ENCODE measurements at regions not wholly inside any gene's neighbourhood (a gene's known extent, or its start where the extent isn't known, plus 50 kb on each side); places are given as distances from the start of the nearest gene placed in this dataset.
A peak's percentile ranks its signal among the peaks of the same experiment; 100 is the strongest.

DNA sequence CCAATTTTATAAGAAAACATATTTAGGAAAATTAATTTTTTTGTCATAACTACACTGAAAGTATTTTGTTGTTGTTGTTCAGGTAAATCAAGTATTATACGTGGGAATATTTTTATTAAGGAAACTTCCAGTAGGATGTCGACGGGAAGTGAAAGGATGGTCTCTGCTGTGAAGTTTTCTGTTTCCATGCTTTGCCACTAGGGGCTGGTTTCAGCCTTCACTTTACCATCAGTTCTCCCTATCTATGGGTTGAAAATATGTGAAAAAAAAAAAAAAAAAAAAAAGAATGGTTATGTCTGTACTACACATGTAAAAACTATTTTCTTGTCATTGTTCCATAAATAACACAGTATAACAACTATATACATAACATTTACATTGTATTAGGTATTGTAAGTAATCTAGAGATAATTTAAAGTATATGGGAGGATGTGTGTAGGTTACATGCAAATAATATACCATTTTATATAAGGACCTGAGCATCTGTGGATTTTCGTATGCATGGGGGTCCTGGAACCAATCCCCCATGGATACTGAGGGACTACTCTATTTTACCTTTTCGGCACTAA lies 136.7 kb downstream of the SMAD6 start:
- no peak for TF ChIP-seq ZFX (IDR thresholded peaks at IDR 0.05)
- TF ChIP-seq, protein P1, sequence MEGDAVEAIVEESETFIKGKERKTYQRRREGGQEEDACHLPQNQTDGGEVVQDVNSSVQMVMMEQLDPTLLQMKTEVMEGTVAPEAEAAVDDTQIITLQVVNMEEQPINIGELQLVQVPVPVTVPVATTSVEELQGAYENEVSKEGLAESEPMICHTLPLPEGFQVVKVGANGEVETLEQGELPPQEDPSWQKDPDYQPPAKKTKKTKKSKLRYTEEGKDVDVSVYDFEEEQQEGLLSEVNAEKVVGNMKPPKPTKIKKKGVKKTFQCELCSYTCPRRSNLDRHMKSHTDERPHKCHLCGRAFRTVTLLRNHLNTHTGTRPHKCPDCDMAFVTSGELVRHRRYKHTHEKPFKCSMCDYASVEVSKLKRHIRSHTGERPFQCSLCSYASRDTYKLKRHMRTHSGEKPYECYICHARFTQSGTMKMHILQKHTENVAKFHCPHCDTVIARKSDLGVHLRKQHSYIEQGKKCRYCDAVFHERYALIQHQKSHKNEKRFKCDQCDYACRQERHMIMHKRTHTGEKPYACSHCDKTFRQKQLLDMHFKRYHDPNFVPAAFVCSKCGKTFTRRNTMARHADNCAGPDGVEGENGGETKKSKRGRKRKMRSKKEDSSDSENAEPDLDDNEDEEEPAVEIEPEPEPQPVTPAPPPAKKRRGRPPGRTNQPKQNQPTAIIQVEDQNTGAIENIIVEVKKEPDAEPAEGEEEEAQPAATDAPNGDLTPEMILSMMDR (conservative IDR thresholded peaks at IDR 0.05) = peak; percentile 76
- H3K27ac ChIP-seq = no peak overlapping the region

DNA sequence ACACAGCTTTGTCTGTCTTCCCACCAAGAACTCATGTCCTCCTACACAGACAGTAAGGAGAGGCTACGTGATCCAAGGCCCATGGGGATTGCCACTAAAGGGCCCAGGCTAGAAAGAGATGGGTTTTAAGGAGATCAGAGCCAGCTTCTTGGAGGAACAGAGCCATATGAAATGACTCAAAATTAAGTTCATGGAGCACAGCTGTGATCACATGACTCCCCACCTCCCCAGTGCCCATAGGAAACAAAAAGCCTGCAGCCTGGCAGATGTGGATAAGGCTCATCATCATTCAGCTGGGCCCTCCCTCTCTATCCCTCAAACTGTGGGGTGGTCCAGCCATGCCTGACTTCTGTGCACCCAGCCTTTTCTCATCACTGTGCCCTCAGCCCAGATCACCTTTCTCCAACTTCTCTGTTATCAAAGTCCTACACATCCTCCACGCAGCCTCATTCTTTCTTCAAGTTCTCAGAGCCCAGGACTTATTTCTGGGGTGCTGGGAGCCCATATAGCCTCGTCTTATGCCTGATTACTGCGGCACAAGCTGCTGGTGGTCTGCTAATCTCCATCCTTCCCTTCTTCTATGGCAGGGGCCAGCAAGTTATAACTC lies 137.6 kb downstream of the SMAD6 start:
- no peak for TF ChIP-seq ZFX (IDR thresholded peaks at IDR 0.05)
- TF ChIP-seq, protein P1 (conservative IDR thresholded peaks at IDR 0.05) = no peak
- no peak overlapping the region for H3K27ac ChIP-seq

DNA sequence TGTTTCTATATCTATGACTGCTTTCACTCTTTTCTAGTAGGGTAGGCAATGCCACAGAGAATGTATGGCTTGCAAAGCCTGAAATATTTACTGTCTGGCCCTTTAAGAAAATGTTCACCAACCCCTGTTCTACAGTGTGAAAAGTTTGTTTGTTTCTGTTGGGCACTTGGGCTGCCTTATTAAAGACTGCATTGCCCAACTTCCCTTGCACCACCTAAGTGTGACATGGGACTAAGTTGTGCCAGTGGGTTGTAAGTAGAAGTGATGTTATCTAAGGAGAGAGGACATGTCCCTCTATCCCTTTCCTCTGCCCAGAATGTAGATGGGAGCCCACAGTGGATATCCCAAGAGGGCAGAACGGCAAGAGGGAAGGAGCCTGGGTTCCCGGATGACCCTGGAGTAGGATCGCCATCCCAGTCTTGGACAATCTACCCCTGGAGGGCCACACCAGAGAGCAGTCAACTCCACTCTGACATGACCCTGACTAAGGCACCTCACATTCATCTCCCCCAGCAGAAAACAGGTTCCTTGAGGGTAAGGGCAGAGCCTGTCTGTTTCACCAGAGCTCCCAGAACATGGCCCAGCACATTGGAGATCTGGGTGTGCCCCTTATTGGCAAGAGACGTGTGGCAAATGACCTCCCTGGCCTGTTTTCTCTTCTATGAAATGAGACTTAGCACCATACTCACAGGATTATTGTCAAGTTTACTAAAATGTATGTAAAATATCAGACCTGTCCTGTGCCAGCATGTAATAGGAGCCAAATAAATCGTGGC lies 138.8 kb downstream of the SMAD6 start:
- TF ChIP-seq, protein P1 (conservative IDR thresholded peaks at IDR 0.05) = no peak
- TF ChIP-seq ZFX (IDR thresholded peaks at IDR 0.05) = no peak
- no peak overlapping the region for H3K27ac ChIP-seq

DNA sequence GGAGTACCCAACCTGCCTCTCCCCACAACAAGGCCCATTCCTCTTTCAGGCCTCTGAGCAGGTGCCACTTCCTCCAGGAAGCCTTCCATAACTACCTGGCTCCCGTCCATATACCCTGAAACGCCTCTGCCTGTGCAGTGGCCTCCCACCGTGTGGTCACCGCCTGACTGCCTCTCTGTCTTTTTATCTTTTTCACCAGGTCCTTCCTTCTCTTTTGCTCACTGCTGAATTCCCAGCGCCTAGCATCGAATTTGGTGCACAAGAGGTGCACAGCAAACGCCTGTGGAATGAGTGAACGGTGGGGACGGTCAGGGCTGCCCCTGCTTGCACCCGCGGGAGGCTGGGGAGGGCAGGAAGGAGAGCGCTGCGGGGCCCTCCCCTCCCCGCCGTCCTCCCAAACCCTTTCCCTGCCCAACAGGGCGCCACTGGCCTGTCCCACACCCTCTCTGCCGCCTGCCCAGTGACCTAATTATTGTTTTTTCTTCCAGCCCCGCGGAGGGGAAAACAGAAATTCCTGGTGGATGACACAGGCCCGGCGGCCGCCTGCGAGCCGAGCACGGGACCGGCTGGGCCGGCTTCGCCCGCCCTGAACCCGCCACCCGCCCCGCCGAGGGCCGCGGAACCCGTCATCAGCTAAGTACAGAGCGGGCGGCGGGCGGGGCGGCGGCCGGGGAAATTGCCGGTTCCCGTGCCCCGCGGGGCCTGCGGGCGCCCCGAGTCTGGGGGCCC lies 140.1 kb downstream of the SMAD6 start:
- H3K27ac ChIP-seq = no peak overlapping the region; the same call in 1 of the 2 replicates
- TF ChIP-seq ZFX (IDR thresholded peaks at IDR 0.05) = no peak
- TF ChIP-seq, protein P1 (conservative IDR thresholded peaks at IDR 0.05) = no peak

DNA sequence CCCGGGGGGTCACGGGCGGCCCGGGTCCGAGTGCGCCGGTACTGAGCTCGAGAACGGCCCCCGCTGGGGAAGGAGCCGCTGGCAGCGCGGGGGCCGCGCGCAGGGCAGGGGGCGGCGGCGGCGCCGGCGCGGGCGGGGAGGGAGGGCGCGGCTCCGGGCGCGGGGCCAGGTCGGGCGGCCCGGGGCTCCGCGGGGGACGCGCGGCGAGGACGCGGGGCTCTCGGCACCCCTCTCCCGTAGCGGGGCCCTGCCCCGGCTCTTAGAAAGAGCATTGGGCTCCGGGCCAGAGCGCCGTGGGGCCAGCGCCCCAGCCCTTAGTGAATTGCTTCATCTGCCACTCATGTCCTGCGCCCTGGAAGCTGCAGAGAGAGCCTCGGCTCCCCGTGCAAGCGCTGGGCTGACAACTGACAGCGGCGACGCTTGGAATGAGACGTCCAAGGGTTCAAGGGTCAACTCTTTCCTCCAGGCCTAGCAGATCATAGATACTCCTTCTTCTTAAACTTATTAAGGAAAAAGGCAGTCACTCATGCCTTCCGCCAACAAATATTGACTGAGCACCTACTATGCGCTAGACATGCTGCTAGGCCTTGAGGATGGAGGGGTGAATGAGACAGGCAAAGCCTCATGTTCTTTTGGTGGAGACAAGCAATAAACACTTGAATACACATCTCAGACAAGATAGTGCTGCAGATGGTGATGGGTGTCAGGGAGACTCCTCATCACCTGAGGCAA lies 140.8 kb downstream of the SMAD6 start:
- H3K27ac ChIP-seq = no peak overlapping the region

DNA sequence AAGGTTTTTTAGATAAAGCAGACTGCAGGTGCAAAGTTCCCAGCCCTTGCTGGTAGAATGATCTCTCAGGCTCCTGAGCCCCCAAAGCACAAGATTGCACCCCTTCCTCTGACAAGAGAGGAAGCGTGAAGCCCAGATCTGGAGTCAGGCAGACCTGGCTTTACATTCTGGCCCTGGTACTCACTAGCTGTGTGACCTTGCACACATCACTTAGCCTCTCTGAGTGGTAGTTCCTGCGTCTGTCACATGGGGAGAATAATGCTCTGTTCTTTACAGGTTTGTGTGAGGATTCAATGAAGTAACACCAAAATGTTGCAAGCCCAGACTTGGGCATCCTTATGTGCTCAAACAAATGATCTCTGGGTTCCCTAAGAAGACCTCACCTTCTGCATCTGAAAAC lies 141.5 kb downstream of the SMAD6 start:
- TF ChIP-seq, protein P1 (conservative IDR thresholded peaks at IDR 0.05) = no peak
- TF ChIP-seq ZFX (IDR thresholded peaks at IDR 0.05) = no peak
- H3K27ac ChIP-seq = no peak overlapping the region

More for the DNA sequence above, 140.8 kb downstream of the SMAD6 start:
- TF ChIP-seq ZFX (IDR thresholded peaks at IDR 0.05) = no peak
- TF ChIP-seq, protein P1 (conservative IDR thresholded peaks at IDR 0.05) = no peak
